HL-60 (cell line): ENCODE measurements at regions not wholly inside any gene's neighbourhood (a gene's known extent, or its start where the extent isn't known, plus 50 kb on each side); places are given as distances from the start of the nearest gene placed in this dataset.

Experiments
- DNase-seq, 2 experiments: peaks; one replicate each; pipeline ENCODE4 v3.0.0-alpha.2; 2010 to 2020; ENCODE audit warnings: low read depth in 1 of 2, low spot score in 1 of 2
- H3K27ac ChIP-seq: fragments of 250-450 bp; sonication (Bioruptor Pico); replicated peaks from 2 replicates; pipeline ENCODE4 v1.5.1; 2020; ENCODE audit warnings: mild to moderate bottlenecking, moderate library complexity
- H3K27me3 ChIP-seq: fragments of 250-450 bp; sonication (Bioruptor Pico); 2 replicates; pipeline ENCODE4 v1.5.1; 2021; ENCODE audit warnings: mild to moderate bottlenecking, moderate library complexity; ENCODE audit not compliant: insufficient read depth, poor library complexity, severe bottlenecking
- H3K4me3 ChIP-seq: replicated peaks from 2 replicates; pipeline ENCODE4 v1.5.1; 2011; ENCODE audit warnings: mild to moderate bottlenecking, control low read depth, low read length; ENCODE audit not compliant: insufficient read depth
- GABPA ChIP-seq: IDR thresholded peaks from 2 replicates; pipeline ENCODE4 v1.6.1; 2012; ENCODE audit warnings: low read depth
- POLR2AphosphoS5 ChIP-seq: IDR thresholded peaks from 2 replicates; pipeline ENCODE4 v1.6.1; 2012; ENCODE audit warnings: low read depth
- SPI1 ChIP-seq: IDR thresholded peaks from 2 replicates; pipeline ENCODE4 v1.6.1; 2012; ENCODE audit warnings: low read depth, mild to moderate bottlenecking, borderline replicate concordance
- TF ChIP-seq, protein P1 (sequence below): IDR thresholded peaks from 2 replicates; pipeline ENCODE4 v1.6.1; 2012; ENCODE audit warnings: low read depth; ENCODE audit not compliant: insufficient replicate concordance
- TF ChIP-seq, protein P2 (sequence below): IDR thresholded peaks from one replicate; pipeline ENCODE4 v1.5.1; 2011; ENCODE audit warnings: low read length, control low read depth, inconsistent platforms; ENCODE audit not compliant: insufficient read depth

DNA sequence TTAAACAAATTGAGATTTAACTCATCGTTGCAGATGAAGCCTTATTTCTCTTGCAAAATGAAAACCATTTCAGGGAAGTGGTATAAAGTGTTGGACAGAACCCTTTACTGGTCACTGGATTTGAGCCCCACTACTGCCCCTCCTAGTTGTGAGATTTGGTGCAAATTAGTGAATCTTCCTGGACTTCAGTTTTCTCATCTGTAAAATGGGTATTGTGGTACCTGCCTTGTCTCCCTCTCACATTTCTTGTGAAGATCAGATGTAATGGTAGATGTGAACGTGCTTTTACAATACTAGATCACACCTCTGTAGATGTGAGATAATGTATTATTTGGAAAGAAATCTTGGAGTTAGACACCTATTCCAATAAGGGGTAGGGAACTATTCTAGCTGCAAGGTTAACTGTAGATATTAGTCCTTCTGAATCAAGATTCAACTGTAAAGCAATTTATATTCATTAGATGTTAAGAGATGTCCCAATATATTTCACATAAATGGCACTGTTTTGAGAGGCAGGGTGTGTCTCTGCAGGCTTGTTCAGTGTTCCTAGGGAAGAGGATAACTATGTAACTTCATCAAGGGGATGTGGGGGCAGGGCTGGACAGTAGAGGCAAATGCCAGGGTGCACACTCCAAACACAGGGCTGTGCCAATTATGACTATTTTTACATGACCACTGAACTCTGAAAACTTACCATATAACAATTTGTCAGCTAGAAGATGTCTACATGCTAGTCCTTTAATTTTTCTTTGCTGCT is 112.4 kb upstream of the PFN2 start:
- H3K4me3 ChIP-seq, result no peak overlapping the region
- TF ChIP-seq SPI1, result no peak
- TF ChIP-seq GABPA, result no peak
- TF ChIP-seq, protein P1, sequence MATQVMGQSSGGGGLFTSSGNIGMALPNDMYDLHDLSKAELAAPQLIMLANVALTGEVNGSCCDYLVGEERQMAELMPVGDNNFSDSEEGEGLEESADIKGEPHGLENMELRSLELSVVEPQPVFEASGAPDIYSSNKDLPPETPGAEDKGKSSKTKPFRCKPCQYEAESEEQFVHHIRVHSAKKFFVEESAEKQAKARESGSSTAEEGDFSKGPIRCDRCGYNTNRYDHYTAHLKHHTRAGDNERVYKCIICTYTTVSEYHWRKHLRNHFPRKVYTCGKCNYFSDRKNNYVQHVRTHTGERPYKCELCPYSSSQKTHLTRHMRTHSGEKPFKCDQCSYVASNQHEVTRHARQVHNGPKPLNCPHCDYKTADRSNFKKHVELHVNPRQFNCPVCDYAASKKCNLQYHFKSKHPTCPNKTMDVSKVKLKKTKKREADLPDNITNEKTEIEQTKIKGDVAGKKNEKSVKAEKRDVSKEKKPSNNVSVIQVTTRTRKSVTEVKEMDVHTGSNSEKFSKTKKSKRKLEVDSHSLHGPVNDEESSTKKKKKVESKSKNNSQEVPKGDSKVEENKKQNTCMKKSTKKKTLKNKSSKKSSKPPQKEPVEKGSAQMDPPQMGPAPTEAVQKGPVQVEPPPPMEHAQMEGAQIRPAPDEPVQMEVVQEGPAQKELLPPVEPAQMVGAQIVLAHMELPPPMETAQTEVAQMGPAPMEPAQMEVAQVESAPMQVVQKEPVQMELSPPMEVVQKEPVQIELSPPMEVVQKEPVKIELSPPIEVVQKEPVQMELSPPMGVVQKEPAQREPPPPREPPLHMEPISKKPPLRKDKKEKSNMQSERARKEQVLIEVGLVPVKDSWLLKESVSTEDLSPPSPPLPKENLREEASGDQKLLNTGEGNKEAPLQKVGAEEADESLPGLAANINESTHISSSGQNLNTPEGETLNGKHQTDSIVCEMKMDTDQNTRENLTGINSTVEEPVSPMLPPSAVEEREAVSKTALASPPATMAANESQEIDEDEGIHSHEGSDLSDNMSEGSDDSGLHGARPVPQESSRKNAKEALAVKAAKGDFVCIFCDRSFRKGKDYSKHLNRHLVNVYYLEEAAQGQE, result no peak
- TF ChIP-seq, protein P2, sequence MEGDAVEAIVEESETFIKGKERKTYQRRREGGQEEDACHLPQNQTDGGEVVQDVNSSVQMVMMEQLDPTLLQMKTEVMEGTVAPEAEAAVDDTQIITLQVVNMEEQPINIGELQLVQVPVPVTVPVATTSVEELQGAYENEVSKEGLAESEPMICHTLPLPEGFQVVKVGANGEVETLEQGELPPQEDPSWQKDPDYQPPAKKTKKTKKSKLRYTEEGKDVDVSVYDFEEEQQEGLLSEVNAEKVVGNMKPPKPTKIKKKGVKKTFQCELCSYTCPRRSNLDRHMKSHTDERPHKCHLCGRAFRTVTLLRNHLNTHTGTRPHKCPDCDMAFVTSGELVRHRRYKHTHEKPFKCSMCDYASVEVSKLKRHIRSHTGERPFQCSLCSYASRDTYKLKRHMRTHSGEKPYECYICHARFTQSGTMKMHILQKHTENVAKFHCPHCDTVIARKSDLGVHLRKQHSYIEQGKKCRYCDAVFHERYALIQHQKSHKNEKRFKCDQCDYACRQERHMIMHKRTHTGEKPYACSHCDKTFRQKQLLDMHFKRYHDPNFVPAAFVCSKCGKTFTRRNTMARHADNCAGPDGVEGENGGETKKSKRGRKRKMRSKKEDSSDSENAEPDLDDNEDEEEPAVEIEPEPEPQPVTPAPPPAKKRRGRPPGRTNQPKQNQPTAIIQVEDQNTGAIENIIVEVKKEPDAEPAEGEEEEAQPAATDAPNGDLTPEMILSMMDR, result no peak
- TF ChIP-seq POLR2AphosphoS5, result no peak
- no peak overlapping the region for H3K27ac ChIP-seq
- DNase-seq, result no peak
- H3K27me3 ChIP-seq, result no peaks in the 10 kb centered on the region

DNA sequence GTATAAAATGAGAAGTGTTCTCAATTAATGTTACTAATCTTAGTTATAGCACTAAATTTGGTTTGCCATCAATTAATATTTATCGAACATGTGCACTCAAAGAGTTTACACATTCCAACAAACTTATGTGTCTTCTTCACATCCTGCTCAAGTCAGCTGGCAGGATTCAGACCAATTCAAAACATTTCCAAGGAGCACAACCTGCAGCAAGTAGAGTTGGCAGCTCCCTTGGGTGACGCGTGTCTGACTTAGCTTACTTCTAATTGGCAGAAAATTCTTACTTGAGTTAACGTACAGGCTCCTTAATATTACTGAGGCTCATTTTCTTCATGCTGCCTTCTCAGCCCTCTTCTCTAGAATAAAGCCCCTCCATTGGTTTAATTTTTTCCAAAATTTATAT is 110.4 kb upstream of the PFN2 start:
- no peaks in the 10 kb centered on the region for H3K27me3 ChIP-seq
- DNase-seq, result no peak
- no peak overlapping the region for H3K4me3 ChIP-seq
- H3K27ac ChIP-seq, result no peak overlapping the region
- TF ChIP-seq, protein P1, result no peak
- TF ChIP-seq GABPA, result no peak
- TF ChIP-seq POLR2AphosphoS5, result no peak
- TF ChIP-seq, protein P2, result no peak
- TF ChIP-seq SPI1, result no peak

DNA sequence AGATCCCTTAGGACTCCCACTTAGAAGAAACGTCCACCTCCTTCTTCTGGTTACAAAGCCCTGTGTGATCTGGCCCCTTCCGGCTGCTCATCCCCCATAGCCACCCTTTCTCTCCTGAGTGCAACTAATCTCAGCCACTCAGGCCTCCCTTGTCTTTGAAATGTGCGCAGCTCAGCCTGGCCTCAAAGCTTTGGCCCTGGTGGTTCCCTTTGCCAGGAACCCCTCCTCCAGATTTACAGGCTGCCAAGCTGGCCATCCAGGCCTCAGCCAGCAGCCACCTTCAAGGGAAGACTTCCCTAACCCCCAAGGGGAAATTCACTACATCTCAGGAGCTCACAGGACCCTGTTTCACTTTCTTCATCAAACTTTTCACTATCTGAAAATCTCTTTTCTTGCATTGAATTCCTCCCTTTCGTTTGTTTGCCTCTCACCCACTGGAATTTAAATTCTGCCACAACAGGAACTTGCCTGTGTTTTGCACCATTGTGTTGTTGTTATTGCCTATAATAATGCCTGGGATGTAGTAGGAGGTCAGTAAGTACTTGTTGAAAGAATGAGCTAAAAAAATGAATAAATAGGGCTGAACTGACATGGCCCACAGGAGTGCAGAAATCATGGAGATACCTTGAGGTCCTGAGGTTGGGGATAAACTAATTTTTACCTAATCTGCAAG is 109.5 kb upstream of the PFN2 start:
- no peak for DNase-seq
- no peak overlapping the region for H3K27ac ChIP-seq
- TF ChIP-seq, protein P2, result no peak
- TF ChIP-seq SPI1 (no peak), GABPA (no peak), POLR2AphosphoS5 (no peak)
- TF ChIP-seq, protein P1, result no peak
- H3K27me3 ChIP-seq, result no peaks in the 10 kb centered on the region
- H3K4me3 ChIP-seq, result no peak overlapping the region
